ENCODE measurements at regions not wholly inside any gene's neighbourhood (a gene's known extent, or its start where the extent isn't known, plus 50 kb on each side); places are given as distances from the start of the nearest gene placed in this dataset.
A peak's percentile ranks its signal among the peaks of the same experiment; 100 is the strongest.

DNA sequence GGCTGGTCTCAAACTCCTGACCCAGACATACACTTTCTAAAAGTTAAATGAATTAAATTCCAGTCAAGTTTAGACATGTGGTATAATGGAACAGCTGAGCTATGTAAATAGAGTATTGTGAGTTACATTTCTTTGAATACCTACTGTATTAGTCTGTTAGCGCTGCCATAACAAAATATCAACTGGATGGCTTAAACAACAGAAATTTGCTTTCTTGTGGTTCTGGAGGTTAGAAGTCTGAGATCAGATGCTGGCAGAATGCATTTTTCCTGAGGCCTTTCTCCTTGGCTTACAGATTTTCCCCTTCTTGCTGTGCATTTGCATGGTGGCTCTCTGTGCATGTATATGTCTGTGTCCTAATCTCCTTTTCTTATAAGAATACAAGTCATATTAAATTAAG is 101.5 kb upstream of the TGFBR2 start:
- no peaks in the 10 kb centered on the region for H3K27me3 ChIP-seq (ENCODE audit: control insufficient read depth in 2 of 2, insufficient read depth in 2 of 2, low read length in 2 of 2)
- intact Hi-C loops (cut with micrococcal nuclease): no loop called here
- WGBS (ENCODE audit: insufficient coverage): no CpG with 5 or more reads among the region's 1 CpG

DNA sequence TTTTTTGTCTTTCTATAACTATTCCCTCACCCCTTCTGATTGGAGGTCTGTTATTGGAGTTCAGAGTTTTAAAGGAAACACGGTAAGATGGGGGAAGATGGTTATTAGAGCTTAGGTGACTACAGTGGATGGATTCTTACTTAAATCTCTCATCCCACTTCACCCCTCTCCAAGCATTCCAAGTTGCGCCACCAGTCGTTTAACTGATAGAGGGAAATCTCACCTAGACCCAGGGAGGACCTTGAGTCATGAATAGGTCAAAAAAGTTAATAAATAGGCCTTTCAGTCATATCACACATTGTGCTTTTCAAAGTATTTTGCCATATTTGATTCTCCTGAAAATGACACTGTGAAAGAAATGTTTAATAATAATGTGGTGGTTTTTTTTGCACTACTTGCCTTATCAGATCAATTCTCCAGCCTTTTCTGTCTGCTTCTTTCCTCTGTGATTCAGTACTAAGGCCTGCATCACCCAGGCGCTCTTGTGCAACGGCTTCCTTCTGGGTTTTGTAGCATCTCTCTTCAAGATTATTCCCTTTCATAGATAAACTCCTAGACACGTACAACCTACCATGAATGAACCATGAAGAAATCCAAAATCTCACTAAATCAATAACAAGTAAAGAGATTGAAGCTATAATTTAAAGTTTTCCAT is 100.4 kb upstream of the TGFBR2 start:
- Histone ChIP-seq H2AFZ (ENCODE audit: insufficient read depth, low read depth, low read length, poor library complexity, severe bottlenecking) (no peak overlapping the region), H3K27me3 (ENCODE audit: control insufficient read depth in 2 of 2, insufficient read depth in 2 of 2, low read length in 2 of 2) (no peaks in the 10 kb centered on the region), H3K4me1 (ENCODE audit: control insufficient read depth in 1 of 2, insufficient read depth in 2 of 2, low read length in 2 of 2) (peaks cover under 1 to 11% of the 10 kb centered on the region in 2 donors), H3K36me3 (replicated peaks in 1 of 2; ENCODE audit: control insufficient read depth in 1 of 2, insufficient read depth in 2 of 2, low read length in 2 of 2) (no peaks in the 10 kb centered on the region), H3K9ac (ENCODE audit: insufficient read depth, low read length, poor library complexity, severe bottlenecking) (no peak overlapping the region), H3K9me3 (replicated peaks in 1 of 2; ENCODE audit: control insufficient read depth in 1 of 2, insufficient read depth in 1 of 2, low read length in 2 of 2) (no peaks in the 10 kb centered on the region), H4K20me1 (ENCODE audit: insufficient read depth, low read length) (no peaks in the 10 kb centered on the region), H3K79me2 (ENCODE audit: insufficient read depth, low read length) (no peaks in the 10 kb centered on the region), H3K4me3 (replicated peaks in 1 of 3; ENCODE audit: low read depth in 2 of 3, low read length in 3 of 3) (no peak overlapping the region), H3K4me2 (replicated peaks; ENCODE audit: extremely low read depth, low read length, poor library complexity, severe bottlenecking) (no peak overlapping the region), H3K27ac (ENCODE audit: low read depth in 1 of 2, low read length in 2 of 2) (no peak overlapping the region)
- 77% methylated on average over 2 of the region's 6 CpGs for WGBS (ENCODE audit: insufficient coverage)
- TF ChIP-seq, protein P1, sequence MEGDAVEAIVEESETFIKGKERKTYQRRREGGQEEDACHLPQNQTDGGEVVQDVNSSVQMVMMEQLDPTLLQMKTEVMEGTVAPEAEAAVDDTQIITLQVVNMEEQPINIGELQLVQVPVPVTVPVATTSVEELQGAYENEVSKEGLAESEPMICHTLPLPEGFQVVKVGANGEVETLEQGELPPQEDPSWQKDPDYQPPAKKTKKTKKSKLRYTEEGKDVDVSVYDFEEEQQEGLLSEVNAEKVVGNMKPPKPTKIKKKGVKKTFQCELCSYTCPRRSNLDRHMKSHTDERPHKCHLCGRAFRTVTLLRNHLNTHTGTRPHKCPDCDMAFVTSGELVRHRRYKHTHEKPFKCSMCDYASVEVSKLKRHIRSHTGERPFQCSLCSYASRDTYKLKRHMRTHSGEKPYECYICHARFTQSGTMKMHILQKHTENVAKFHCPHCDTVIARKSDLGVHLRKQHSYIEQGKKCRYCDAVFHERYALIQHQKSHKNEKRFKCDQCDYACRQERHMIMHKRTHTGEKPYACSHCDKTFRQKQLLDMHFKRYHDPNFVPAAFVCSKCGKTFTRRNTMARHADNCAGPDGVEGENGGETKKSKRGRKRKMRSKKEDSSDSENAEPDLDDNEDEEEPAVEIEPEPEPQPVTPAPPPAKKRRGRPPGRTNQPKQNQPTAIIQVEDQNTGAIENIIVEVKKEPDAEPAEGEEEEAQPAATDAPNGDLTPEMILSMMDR (IDR thresholded peaks at IDR 0.05): no peak
- Mint-ChIP-seq H3K4me3 (no peak overlapping the region), H3K4me1 (peaks cover 20% of the 10 kb centered on the region), H3K27ac (no peak overlapping the region), H3K9me3 (peaks cover 0 to 2% (median 0%) of the 10 kb centered on the region in 7 donors), H3K27me3 (ENCODE audit: low read depth in 3 of 3) (peaks cover 0 to 1% (median 0%) of the 10 kb centered on the region in 3 donors), H3K36me3 (no peaks in the 10 kb centered on the region)
- intact Hi-C loops (cut with micrococcal nuclease): no loop called here
- DNase-seq: peak in 2 of 3 donors; percentile 5 to 7

More for the DNA sequence above, 101.5 kb upstream of the TGFBR2 start:
- H3K27ac ChIP-seq (ENCODE audit: low read depth in 1 of 2, low read length in 2 of 2): no peak overlapping the region
- peaks cover 18% of the 10 kb centered on the region for H3K4me1 Mint-ChIP-seq
- no peaks in the 10 kb centered on the region for H3K36me3 Mint-ChIP-seq
- H3K4me1 ChIP-seq (ENCODE audit: control insufficient read depth in 1 of 2, insufficient read depth in 2 of 2, low read length in 2 of 2): peaks cover 0 to 6% of the 10 kb centered on the region in 2 donors
- TF ChIP-seq, protein P1 (IDR thresholded peaks at IDR 0.05): no peak
- no peak overlapping the region for H2AFZ ChIP-seq (ENCODE audit: insufficient read depth, low read depth, low read length, poor library complexity, severe bottlenecking)
- H3K79me2 ChIP-seq (ENCODE audit: insufficient read depth, low read length): no peaks in the 10 kb centered on the region
- H3K27ac Mint-ChIP-seq: no peak overlapping the region
- H4K20me1 ChIP-seq (ENCODE audit: insufficient read depth, low read length): no peaks in the 10 kb centered on the region
- H3K9ac ChIP-seq (ENCODE audit: insufficient read depth, low read length, poor library complexity, severe bottlenecking): no peak overlapping the region
- DNase-seq: no peak
- no peaks in the 10 kb centered on the region for H3K27me3 Mint-ChIP-seq (ENCODE audit: low read depth in 3 of 3)
- H3K4me3 ChIP-seq (replicated peaks in 1 of 3; ENCODE audit: low read depth in 2 of 3, low read length in 3 of 3): no peak overlapping the region
- H3K4me3 Mint-ChIP-seq: no peak overlapping the region
- H3K4me2 ChIP-seq (replicated peaks; ENCODE audit: extremely low read depth, low read length, poor library complexity, severe bottlenecking): no peak overlapping the region
- H3K36me3 ChIP-seq (replicated peaks in 1 of 2; ENCODE audit: control insufficient read depth in 1 of 2, insufficient read depth in 2 of 2, low read length in 2 of 2): no peaks in the 10 kb centered on the region
- H3K9me3 ChIP-seq (replicated peaks in 1 of 2; ENCODE audit: control insufficient read depth in 1 of 2, insufficient read depth in 1 of 2, low read length in 2 of 2): no peaks in the 10 kb centered on the region
- peaks cover 0 to 2% (median 0%) of the 10 kb centered on the region in 7 donors for H3K9me3 Mint-ChIP-seq

Data from CD14-positive monocyte (primary cell).